ENCODE measurements at regions not wholly inside any gene's neighbourhood (a gene's known extent, or its start where the extent isn't known, plus 50 kb on each side); places are given as distances from the start of the nearest gene placed in this dataset.

DNA sequence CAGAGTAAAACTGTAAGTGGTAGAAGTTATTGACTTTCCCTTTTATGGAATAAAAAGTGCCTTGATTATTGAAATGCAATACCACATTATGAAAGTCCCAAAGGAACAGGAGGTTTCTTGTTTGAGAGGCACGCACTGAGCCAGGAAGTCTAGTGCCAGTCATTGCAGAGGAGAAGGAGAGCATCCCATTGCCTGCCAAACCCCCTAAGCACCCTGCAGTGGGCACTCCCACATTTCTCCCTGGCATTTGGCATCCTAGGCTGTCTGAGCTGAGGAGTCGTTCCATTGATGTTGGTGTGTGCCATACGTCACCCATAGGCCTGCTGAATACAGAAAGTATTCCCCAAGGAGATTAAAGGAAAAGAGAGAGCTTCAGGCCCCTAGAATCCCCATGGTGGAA, 85.7 kb upstream of the MBNL2 start:
- no peak for DNase-seq

- no peak for DNase-seq
These were observed 82.4 kb upstream of the MBNL2 start for GRCh38 chr13:97139691-97140090.

DNA sequence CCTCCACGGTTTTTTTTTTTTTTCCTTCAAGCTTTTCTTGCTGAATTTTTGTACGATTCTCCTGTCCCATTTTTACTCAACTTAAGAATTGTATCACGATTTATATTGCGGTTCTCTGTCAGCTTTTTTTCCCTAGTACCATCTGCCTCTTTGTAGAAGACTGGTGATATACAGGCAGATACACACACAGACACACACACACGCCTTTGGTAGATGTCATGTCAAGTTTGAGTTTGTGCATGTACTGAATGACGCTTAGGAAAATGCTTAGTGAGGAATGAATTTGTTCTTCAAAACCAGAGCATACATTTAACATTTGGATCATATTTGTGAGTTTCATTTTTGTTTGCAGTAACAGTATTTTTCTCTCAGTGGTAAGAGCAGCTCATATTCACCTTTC, 82.0 kb upstream of the MBNL2 start:
- no peak for DNase-seq

DNA sequence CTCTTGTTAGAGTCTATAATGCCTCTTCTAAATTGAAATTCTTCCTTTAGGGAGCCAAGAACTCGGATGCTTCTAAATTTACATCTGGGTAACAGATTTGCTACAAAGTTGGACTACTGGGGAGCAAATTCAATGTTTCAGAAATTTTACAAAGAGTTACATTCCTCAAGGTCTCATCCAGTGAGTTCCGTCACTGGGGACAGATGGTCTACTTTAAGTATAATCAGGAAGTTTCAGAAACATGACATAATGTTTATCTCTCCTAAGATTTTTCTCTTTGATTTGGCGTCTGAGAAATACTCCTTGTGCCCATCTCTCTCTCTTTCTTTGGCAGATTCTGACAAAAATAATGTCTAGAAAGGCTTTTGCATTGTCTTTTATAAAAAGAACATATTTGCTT, 81.5 kb upstream of the MBNL2 start:
- DNase-seq = no peak

DNA sequence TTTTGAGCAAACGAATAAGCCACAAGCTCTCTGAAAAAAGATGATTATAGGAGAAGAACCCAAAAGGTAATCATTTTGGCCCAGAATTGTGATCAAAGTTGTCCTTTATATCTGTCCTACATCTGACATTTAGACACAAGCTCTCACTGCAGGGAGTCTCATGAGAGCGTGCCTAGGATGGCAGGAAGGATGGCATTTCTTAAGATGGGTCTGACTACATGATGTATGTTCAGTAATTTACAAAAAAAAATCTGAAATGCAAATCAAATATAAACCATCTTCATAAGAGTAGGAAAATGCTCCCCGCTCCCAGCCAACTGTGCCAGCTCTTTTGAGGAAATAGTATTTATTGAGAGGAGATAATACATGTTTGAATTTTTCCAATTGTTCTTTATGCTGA, 81.0 kb upstream of the MBNL2 start:
- no peak for DNase-seq

GRCh38 chr13:97141564-97142005, 80.5 kb upstream of the MBNL2 start:
- DNase-seq = no peak

GRCh38 chr13:97142452-97142851, 79.7 kb upstream of the MBNL2 start:
- DNase-seq = no peak

DNA sequence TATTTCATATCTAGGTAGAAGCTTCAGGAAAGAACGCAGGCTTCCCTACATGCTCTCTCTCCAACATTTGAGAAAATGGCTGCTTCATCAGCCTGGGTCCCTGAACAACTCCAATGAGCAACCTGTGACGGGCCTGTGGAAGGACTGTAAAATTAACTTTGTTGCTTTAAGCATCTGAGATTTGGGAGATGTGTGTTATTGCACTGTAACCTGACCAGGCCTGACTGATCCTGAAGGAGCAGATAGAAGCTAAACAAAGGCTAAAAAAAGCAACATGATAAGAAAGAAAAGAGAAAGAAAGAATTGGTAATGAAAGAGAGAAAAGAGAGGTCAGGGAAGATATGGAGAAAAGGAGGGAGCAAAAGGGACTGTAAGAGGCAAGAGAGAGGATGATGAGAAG, 77.1 kb upstream of the MBNL2 start:
- no peak for DNase-seq

DNA sequence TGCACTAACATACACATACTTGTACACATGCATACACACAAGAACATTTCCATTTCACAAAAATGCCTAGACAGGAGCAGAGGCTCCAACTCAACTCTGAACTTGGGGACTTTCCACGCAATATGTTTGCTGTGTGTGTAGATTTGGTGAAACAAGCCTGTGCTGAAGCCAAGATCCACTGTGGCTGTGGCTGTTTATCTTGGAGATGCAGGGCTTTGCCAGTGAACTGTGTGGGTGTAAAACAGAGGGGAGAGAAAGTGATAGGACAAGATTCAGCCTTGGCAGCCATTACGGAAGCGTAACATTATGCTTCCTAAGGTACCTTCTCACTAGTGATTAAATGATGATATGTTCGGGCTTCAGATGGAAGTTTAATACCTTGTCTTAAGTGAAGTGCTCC, 73.2 kb upstream of the MBNL2 start:
- no peak for DNase-seq

DNA sequence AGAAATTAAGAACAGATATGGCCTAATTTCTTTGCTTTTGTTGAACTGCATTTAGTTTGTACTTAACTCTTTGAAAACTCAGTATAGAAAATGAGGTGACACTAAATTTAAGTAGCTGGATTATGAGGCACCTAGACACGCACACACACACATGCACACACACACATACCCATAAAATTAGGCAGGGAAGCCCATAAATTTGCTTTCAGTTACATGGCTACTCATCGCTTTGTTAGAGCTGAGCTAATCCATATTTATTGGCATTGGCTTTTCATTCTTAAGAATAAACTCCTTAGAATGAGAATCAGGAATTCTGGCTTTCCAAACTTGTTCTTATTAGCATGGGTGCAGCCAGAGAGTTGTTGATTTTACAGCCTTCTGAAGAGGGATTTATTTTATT, 61.7 kb upstream of the MBNL2 start:
- DNase-seq = no peak

DNA sequence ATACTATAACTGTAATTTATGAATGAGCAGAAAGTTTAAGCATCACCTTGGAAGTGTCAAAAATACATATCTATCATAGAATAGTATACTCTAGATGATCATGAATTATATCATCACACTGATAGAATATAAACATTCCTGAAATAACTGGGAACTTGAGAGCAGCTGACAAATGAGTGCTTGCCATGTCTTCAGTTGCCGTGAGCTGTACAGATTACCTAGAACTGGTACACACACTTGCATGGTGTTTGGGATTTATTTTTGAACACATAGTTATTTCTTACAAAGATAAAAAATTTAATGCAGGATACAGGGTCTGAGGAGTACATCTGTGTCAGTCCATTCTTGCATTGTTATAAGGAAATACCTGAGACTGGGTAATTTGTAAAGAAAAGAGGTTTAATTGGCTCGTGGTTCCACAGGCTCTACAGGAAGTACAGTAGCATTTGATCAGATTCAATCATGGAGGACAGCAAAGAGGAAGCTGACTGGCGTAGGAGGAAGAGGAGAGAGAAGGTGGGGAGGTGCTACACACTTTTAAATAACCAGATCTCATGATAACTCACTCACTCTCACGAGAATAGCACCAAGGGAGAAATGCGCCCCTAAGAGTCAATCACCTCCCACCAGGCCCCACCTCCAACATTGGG, 60.4 kb upstream of the MBNL2 start:
- DNase-seq = no peak

DNA sequence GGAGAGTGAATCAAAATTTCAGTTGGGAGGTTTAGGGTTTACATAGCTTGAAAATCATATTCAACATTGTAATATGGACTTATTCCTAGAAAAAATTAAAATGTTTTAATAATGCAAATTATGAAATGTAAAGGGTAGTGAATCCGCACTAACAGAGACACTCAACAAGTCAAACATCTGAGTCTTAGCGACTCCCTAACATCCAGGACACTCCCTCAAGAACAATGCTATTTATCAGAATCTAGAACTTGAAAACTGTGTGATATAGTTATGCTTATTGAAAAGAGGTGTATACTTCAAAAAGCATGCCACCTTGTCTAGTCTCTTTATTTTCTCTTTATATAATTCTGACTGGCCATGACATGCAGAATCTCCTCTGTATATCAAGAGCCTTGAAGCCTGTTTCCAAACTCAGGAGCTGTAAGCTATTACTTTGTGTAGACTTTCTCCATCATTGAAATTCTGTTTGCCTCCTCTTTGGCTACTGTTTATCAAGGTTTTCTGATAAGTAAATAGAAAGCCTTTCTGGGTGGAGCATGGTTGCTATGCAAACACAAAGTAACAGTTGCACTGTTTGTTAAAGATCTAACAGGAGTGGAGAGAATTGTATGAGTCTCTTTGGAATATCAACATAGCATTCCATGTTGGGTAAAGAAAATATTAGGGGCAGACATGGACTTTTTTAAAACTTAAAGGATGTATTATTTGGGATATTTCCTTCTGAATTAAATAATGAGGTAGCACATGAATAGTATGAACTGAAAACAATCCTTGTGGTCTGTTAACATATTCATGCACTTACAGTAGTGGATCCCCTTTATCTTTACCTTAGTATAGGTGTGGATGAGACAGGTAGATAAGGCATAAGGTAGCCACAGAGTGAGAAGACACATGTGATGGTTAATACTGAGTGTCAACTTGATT, 56.4 kb upstream of the MBNL2 start:
- DNase-seq = no peak

GRCh38 chr13:97171136-97171535, 51.0 kb upstream of the MBNL2 start:
- no peak for DNase-seq

All from right kidney (tissue), 1 donor.